ENCODE measurements at regions not wholly inside any gene's neighbourhood (a gene's known extent, or its start where the extent isn't known, plus 50 kb on each side); places are given as distances from the start of the nearest gene placed in this dataset.

DNA sequence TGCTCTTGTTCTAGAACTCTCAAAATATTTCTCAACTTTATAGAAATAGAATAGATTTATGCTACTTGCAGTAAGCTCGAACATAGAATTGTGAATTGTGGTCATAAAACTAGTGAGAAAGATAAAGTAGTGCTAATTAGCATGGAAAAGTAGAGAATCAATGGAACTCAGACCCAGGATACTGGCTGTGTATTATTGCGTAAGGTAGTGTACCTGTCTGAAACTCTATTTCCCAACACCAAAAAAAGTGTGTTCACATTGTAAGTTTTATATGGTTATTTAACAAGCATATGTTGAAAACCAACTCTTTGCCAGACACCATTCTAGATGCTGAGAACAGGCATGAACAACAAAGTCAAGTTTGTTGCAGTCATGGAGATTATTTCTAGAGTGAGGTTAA lies 720.5 kb upstream of the ATXN7L3B start:
- TF ChIP-seq, protein P1, sequence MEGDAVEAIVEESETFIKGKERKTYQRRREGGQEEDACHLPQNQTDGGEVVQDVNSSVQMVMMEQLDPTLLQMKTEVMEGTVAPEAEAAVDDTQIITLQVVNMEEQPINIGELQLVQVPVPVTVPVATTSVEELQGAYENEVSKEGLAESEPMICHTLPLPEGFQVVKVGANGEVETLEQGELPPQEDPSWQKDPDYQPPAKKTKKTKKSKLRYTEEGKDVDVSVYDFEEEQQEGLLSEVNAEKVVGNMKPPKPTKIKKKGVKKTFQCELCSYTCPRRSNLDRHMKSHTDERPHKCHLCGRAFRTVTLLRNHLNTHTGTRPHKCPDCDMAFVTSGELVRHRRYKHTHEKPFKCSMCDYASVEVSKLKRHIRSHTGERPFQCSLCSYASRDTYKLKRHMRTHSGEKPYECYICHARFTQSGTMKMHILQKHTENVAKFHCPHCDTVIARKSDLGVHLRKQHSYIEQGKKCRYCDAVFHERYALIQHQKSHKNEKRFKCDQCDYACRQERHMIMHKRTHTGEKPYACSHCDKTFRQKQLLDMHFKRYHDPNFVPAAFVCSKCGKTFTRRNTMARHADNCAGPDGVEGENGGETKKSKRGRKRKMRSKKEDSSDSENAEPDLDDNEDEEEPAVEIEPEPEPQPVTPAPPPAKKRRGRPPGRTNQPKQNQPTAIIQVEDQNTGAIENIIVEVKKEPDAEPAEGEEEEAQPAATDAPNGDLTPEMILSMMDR (IDR thresholded peaks at IDR 0.05), result no peak
- TF ChIP-seq EZH2 (IDR thresholded peaks at IDR 0.05; ENCODE audit: borderline replicate concordance, insufficient read depth, low read depth, low read length, poor library complexity, severe bottlenecking), result no peak

Measured in B cell (primary cell).